ENCODE measurements at regions not wholly inside any gene's neighbourhood (a gene's known extent, or its start where the extent isn't known, plus 50 kb on each side); places are given as distances from the start of the nearest gene placed in this dataset.

DNA sequence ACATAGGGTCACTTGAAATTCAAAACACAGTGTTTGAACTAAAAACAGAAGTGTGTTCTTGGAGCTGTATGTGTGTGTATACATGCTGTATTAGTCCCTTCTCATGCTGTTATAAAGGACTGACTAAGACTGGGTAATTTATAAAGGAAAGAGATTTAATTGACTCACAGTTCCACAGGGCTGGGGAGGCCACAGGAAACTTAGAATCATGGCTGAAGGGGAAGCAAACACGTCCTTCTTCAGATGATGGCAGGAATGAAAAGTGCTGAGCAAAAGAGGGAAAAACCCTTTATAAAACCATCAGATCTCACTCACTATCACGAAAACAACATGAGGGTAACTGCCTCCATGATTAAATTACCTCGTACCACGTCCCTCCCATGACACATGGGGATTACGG lies 224.1 kb downstream of the BCAT1 start:
- no peak for DNase-seq (ENCODE audit: extremely low read depth, low read depth, low spot score)

DNA sequence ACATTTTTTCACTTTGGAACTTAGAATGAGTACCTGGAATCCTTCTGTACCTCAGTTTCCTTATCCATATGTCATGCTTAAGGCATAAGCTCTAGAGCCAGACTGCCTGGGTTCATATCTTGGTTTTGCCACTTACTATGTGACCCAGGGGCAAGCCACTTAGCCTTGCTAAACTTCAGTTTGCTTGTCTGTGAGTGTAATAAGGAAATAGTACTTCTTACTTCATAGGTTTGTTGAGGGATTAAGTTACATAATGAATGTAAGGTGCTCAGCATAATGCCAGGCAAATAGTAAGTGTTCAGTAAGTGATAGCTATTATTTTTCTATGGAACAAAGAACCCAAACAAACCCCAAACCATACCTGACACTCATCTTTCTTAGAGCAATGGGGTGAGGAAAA lies 225.1 kb downstream of the BCAT1 start:
- no peak for DNase-seq (ENCODE audit: extremely low read depth, low read depth, low spot score)

DNA sequence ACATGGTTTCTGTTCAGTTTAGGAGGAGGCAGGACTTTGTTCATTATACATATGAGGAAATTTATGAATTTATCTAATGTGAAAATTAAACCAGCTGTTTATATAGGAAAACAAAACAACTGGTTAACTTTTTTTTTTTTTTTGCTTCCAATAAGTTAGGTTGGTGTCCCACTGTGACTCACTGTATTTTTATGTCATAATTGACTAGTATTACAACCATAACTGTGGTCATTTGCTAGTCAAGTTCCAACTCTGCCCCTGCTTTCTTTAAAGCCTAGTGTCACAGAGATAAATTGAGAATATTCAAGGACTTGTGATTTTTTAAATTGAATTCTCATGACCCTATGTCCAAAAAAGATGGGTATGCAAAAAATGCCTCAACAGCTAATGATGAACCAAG lies 227.7 kb downstream of the BCAT1 start:
- DNase-seq (ENCODE audit: extremely low read depth, low read depth, low spot score) = no peak

DNA sequence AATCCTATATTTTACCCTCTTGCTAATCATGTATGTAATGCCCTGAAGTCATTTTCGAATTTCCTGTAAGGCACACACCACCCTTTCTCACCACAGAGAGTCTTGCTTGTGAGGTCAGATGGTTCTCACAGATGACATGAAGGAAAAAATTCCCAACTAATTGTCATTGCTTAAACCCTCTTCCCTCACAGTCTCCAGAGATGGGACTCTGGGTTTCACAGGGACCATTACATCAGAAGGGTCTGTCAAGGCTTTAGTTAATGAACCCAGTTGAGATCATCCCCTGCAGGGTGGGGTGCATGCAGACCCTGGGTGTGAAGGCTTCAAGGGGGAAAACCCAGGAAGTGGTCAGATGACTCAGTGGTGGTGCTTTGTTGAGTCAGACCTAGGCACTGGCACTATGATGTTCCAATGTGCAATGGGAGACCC lies 229.6 kb downstream of the BCAT1 start:
- DNase-seq (ENCODE audit: extremely low read depth, low read depth, low spot score) = peak; percentile 5

DNA sequence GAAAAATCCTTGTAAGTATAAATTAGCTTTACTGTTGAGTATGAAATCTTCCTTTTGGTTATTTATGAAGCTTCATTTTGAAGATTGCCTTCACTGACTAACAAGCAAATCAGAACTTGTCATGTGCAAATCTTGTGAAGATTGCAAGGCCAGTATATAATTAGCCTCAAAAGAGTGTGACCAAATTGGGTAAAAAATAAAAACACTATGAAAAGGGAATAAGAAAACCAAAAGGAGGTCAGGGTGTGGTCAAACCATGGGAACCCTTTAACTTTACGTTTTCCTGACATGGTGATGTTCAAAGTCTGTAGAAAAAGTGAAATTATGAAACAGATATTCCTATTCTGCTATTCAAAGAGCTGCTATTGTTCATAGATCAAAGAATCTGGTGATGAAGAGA lies 230.3 kb downstream of the BCAT1 start:
- no peak for DNase-seq (ENCODE audit: extremely low read depth, low read depth, low spot score)

DNA sequence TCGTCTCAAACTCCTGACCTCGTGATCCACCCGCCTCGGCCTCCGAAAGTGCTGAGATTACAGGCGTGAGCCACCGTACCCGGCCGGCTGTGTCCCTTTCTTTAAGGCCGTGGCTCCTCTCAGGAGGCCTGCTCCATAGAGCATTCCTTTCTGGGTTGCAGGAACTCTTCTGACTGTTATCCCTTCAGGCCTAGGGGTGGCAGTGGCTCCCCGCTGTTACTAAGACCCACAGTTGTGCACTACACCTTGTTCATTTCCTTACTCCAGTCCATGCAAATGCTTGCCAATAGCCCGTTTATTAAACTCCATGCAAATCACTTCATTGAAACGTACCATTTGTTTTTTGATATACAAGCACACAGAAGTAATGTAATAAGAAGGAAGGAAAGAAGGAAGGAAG lies 234.7 kb downstream of the BCAT1 start:
- DNase-seq (ENCODE audit: extremely low read depth, low read depth, low spot score) = no peak

DNA sequence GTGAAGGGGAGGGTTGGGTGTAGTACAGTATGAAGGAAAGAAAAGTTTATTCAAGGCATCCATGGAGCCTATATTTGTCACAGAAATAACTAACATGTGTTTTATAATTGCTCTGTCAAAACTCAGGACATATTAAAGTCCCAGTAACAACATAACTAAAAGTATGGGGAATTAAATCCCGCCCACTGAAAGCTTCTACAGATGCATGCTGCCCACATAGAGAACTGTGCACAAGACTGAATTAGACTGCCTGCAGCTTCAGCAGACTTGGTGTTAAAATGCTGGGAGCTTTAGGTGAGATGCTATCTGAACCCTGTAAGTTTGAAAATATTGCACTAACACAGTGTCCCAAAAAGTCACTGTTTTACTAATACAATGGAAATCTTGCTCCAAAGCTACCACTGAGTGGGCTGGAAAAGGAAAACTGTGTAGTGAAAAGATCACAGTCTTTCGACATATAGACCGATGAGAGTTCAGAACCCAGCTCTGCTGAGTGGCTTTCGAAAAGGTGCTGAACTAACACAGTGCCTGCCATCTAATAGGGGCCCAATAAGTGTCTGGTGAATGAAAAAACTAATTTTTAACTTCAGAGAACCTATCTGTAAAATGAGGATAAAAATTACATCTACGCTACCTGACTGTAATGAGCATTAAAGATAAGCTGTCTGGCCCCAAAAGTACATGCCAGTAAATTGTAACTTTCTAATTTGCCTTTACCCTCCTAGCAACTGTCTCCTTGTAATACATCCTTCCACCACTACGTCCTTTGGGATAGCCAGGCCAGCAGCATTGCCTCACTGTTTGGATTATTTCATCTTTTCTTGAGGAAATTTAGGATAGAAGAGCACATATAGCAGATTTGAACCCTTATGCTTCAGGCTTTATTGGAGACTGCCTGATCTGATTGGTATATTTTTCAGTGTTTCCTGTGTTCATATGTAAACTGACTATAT lies 237.6 kb downstream of the BCAT1 start:
- no peak for DNase-seq (ENCODE audit: extremely low read depth, low read depth, low spot score)

DNA sequence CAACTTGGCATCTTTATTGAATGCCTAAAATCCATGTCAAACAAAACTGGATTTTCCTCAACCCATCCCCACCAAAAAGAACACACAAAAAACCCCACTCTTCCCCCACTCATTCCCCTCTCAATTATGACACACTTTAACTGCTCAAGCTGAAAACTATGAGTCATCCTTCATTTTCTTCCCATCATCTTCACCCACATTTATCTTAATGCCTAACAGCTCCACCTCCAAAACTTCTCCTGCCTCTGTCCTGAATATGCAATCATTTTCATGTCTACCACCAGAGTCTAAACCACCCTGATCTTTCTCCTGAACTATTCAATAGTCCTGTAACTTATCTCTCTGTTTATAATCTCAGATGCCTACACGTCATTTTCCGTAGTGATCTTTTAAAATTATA lies 239.7 kb downstream of the BCAT1 start:
- DNase-seq (ENCODE audit: extremely low read depth, low read depth, low spot score) = no peak

DNA sequence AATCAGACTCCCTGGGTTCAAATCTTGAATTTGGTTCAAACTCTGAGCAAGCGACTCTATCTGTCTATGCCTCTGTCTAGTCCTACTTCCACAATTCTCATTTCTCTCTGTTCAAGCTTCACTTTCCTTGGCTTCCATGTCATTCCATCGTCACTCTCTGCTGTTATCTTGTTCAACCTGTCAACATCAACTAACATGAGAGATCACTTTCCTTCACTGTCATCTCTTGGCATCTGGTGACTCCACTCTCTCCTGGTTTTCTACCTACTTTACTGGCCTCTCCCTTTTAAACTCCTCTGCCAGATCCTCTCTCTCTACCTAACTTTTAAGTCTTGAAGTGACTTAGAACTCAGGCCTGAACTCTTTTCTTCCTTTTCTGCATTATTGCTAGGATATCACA lies 240.2 kb downstream of the BCAT1 start:
- DNase-seq (ENCODE audit: extremely low read depth, low read depth, low spot score) = no peak

DNA sequence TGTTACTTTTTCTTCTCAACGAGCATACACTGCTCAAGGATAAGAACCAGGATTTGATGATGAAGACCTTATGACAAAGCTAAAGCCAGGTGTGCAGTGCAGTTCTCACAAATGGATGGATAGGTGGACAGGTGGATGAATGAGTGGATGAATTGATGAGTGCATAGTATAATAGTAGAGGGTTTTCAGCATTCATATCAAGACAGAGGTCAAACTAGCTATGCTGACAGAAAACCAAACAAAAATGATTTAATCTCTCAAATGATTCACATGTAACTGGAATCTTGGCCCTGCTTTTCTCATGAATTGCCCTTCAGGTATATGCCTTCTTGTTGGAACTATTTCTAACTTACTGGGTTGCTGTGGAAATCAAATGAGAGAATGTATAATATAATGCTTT lies 240.9 kb downstream of the BCAT1 start:
- DNase-seq (ENCODE audit: extremely low read depth, low read depth, low spot score) = no peak

DNA sequence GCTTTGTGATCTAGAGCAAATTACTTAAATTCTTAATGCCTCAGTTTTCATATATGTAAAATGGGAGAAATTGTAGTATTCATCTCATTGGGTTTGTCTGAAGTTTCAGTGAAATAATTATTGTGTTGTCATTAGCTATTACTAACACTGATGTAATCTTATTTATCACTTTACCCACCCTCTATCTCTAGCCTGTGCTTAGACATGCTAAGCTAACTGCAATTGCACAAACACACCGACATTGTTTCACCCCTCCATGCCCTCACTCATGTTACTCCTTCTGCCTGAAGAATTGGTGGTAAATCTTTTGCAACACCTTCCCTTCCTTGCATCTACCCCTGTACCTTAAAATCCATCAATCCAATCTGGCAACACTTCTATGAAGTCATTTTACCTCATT lies 241.6 kb downstream of the BCAT1 start:
- no peak for DNase-seq (ENCODE audit: extremely low read depth, low read depth, low spot score)

DNA sequence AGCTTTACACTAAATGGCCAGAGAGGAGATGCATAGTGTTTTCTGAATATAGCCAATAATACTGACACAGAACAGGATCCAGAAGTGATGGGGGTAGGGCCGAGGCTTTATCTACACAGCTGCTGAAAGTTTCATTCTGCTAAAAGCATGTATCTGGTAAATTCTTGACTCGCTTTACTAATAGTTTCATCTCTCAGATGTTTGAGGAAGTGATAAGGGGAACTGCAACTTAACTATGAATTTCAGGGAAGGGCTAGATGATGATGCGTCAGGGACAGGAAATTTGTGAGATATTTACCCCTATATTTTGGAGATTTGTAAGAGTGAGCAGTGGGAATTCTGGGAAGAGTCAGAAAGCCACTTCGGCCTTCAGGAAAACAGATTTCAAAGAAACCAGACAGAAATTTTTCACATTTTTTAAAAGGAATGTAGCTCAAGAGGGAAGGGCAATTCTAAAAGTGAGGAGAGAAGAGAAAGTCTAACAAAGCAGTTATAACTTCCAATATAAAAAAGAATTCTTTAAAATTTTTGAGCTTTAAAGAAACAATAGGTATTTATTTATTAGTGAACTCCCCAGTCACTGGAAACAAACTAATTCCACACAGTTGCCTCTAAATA lies 243.1 kb downstream of the BCAT1 start:
- no peak for DNase-seq (ENCODE audit: extremely low read depth, low read depth, low spot score)

DNA sequence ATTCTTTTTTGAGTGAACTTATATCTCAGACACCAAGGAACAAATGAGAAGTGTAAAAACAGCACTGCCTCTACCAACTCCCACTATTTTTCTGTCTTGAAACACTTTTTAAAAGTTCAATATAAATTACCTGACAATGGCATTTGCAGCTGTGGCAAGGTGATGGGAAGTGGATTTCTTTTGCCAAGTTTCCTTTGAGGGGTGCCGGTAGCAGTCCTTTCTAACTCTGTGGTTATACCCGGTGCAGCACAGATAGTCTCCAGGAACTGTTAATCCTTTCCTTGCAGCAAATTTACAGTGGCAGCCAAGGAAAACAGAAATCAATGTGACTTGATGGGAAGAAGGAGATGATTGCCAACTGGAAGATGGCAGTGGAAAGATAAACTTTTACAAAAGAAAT lies 243.7 kb downstream of the BCAT1 start:
- DNase-seq (ENCODE audit: extremely low read depth, low read depth, low spot score) = no peak

DNA sequence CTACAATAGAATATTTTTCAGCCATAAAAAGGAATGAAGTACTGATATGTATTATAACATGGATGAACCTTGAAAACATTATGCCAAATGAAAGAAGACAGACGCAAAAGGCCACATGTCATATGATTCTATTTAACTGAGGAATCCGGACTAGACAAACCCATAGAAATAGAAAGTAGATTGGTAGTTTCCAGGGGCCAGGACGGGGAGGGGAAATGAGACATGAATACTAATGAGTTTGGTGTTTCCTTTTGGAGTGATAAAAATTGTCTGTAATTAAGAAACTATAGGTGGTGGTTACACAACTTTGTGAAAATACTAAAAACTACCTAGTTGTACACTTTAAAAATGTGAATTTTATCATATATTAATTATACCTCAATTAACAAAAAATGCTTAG lies 247.6 kb downstream of the BCAT1 start:
- no peak for DNase-seq (ENCODE audit: extremely low read depth, low read depth, low spot score)

DNA sequence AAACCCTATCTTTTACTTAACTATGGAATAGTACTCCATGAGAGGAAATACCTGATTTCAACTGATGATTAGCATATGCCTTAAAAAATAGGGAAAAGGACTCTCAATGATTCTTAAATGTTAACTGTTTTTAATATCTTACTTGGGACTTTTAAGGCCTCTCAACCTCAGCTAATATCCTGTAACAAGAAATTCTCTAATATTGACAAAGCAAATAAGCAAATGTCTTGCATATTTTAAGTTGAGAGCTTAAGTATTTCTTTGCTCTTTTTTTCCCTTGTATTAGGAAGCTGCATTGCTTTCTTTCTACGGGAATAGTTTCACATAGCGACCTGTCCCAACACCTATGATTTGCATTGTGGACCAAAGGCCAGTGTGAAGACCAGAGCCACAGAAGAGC lies 249.9 kb downstream of the BCAT1 start:
- no peak for DNase-seq (ENCODE audit: extremely low read depth, low read depth, low spot score)

DNA sequence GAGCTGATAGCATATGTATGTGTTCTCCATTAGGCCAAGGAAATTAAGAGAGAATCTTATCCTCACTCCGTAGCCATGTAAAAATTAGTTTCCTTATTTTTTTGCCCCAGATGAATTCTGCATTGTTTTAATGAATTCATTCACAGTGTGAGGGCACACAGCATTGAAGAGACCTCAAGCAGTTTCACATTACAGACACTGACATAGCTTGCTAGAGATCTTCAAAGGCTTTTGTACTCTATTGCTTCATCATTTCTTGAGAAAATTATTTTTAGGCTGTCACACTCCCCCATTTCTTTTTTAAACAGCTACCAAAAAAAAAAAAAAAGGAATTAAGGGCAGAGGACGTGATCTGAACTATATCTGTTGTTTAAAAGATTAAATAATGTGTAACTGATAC lies 251.1 kb downstream of the BCAT1 start:
- no peak for DNase-seq (ENCODE audit: extremely low read depth, low read depth, low spot score)

DNA sequence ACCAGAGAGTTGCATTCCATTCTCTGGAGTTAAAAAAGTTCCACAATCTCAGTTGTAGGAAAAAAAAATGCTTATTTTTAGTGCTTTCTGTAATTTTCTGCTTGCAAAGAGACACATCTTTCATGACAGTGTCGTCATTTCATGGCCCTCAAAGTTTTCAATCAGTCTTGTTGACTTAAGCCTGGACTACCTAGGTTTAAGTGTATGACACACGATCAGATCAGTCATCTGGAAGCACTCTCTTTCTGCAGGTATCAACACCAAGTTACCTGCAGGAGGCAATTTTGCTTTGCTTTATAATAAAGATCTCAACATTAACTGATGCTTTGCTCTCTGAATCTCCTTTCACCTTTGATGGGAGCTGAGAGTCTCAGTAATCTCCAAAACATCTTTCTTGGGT lies 251.6 kb downstream of the BCAT1 start:
- no peak for DNase-seq (ENCODE audit: extremely low read depth, low read depth, low spot score)

DNA sequence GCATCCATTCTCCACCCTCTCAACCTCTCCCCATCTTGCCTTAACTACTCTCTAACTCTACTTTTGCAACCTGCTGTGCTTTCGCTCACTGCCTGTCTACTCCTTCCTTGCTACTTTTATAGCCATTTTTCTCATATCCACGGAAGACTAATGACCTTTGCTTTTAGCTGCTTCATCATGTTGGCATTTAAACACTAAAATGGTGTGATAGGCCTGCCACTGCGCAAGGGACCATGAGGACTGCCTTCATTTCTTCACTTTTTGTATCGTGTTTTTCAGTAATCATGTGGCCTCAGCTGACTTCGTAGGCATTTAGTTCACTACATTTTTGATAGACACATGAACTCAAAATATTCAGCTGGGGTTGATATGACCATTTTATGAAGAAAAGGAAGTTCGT lies 252.1 kb downstream of the BCAT1 start:
- DNase-seq (ENCODE audit: extremely low read depth, low read depth, low spot score) = no peak

DNA sequence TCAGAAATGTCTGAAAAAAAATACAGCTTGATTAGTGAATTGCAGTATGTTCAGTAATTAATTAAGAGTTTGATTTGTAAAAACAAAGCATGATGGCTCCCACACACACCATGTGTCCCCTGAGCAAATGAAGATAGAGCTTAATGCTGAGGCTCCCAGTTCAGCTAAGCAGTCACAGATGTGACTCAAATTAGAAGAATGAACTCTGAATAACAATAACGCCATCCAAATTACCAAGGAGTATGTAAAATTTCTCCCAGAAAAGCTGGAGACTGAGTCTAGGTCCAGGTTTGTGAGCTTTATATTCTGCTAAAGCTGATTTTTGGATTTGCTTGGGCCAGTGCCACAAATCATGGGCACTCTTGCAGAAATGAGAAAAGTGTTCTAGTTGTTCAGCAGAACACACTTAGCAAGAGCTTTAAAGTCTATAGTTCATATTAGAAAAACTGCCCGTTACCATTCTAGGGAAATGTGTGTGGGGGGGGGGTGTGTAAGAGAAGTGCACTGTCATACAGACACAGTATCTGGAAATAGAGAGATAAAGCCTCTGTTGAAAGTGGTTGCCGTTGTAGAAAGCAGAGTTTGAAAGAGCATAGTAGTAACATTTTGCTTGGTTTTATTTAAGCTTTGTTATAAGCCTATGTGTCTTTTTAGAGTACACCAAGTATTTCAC lies 253.1 kb downstream of the BCAT1 start:
- no peak for DNase-seq (ENCODE audit: extremely low read depth, low read depth, low spot score)

DNA sequence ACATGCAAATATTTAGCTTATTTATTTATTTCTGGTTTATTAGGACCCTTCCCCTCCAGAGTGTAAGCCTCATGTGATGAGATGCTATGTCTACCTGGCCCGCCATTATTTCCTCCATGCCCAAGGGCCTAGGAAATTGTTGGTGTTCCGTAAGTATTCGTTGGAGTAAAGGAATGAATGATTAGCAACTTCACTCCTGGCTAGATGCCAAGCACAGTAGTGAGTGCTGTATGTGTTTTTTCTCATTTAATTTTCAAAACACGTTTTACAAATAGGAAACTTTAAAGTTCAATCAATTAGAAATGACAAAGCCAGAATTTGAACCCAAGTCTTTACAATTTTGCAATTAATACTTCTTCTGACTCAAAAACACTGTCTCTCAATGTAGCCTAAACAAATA lies 253.8 kb downstream of the BCAT1 start:
- DNase-seq (ENCODE audit: extremely low read depth, low read depth, low spot score) = no peak

DNA sequence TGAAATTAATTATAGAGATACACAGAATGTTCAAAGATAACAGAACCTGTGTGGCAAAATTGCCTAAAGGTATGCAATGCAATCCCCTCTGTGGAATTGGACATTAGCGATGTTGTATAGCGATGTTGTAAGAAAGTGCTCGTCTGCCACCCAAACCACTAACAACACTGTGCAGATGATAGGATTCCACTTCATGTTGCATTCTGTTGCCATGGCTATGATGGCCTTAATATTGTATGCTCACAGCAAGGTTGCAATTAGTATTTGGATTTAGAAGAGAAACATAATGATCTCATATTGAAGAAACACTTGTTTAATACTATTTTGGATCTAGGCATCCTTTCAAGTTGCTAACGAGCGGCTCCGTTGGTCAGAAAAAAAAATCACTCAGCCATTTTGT lies 260.3 kb downstream of the BCAT1 start:
- DNase-seq (ENCODE audit: extremely low read depth, low read depth, low spot score) = no peak

DNA sequence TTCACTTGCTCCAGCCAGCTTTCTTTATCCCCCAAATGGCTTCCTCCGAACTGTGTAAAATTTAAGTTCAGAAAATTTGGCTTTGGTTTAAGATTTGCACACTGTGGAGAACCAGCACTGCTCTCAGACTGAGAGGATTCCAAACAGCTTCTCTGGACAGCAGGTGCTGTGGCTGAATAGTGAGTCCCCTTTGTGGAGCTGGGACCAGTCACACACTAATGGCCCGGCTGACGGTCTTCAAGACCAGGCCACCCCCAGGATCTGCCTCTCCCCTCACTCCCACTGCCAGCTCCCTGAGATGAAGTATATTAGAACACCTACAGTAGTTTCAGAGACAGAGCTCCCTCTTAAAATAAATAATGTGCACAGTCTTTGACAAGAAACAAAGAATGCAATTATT lies 267.3 kb downstream of the BCAT1 start:
- no peak for DNase-seq (ENCODE audit: extremely low read depth, low read depth, low spot score)

Measured in glomerular endothelial cell (primary cell).